NCI-H748 (cell line): ENCODE measurements at regions not wholly inside any gene's neighbourhood (a gene's known extent, or its start where the extent isn't known, plus 50 kb on each side); places are given as distances from the start of the nearest gene placed in this dataset.
"Not testable (repeated sequence)": the region's sequence is repeated elsewhere in the genome, so short reads cannot be mapped to it uniquely, and the experiment has no call there.

Experiments used
- DNase-seq: peaks from one replicate; lab custom pipeline; 2025; ENCODE audit not compliant: unreplicated experiment; lab: John Stamatoyannopoulos, UW

GRCh38 chr6:165765256-165765655 is 102.2 kb upstream of the PDE10A start:
- not testable (repeated sequence) for DNase-seq

- DNase-seq, result no peak
Observed at GRCh38 chr6:165762876-165763275, 99.8 kb upstream of the PDE10A start.

- no peak for DNase-seq
Observed at GRCh38 chr6:165762125-165762524, 99.1 kb upstream of the PDE10A start.

GRCh38 chr6:165760803-165761185 is 97.8 kb upstream of the PDE10A start:
- no peak for DNase-seq

GRCh38 chr6:165760126-165760802 is 97.2 kb upstream of the PDE10A start:
- no peak for DNase-seq

- no peak for DNase-seq
Observed at GRCh38 chr6:165758441-165758840, 95.4 kb upstream of the PDE10A start.

- peak; percentile 11 for DNase-seq
Observed at GRCh38 chr6:165755583-165755982, 92.5 kb upstream of the PDE10A start.

GRCh38 chr6:165753506-165753905 is 90.5 kb upstream of the PDE10A start:
- DNase-seq, result no peak

- no peak for DNase-seq
Observed at GRCh38 chr6:165752451-165752850, 89.4 kb upstream of the PDE10A start.

- DNase-seq, result no peak
Observed at GRCh38 chr6:165751486-165751885, 88.4 kb upstream of the PDE10A start.

GRCh38 chr6:165749163-165749562 is 86.1 kb upstream of the PDE10A start:
- no peak for DNase-seq

GRCh38 chr6:165748390-165748789 is 85.3 kb upstream of the PDE10A start:
- no peak for DNase-seq

GRCh38 chr6:165747963-165748362 is 84.9 kb upstream of the PDE10A start:
- DNase-seq, result no peak

GRCh38 chr6:165746331-165746730 is 83.3 kb upstream of the PDE10A start:
- DNase-seq, result peak; percentile 21

GRCh38 chr6:165745492-165745891 is 82.5 kb upstream of the PDE10A start:
- no peak for DNase-seq

- no peak for DNase-seq
Observed at GRCh38 chr6:165744555-165745228, 81.7 kb upstream of the PDE10A start.

GRCh38 chr6:165743366-165743898 is 80.4 kb upstream of the PDE10A start:
- no peak for DNase-seq

GRCh38 chr6:165742047-165742446 is 79.0 kb upstream of the PDE10A start:
- no peak for DNase-seq

- no peak for DNase-seq
Observed at GRCh38 chr6:165737396-165737795, 74.4 kb upstream of the PDE10A start.

- DNase-seq, result no peak
Observed at GRCh38 chr6:165735065-165735464, 72.0 kb upstream of the PDE10A start.

- DNase-seq, result no peak
Observed at GRCh38 chr6:165733489-165733791, 70.4 kb upstream of the PDE10A start.

- no peak for DNase-seq
Observed at GRCh38 chr6:165732696-165733488, 69.9 kb upstream of the PDE10A start.
